ENCODE measurements at regions not wholly inside any gene's neighbourhood (a gene's known extent, or its start where the extent isn't known, plus 50 kb on each side); places are given as distances from the start of the nearest gene placed in this dataset.

DNA sequence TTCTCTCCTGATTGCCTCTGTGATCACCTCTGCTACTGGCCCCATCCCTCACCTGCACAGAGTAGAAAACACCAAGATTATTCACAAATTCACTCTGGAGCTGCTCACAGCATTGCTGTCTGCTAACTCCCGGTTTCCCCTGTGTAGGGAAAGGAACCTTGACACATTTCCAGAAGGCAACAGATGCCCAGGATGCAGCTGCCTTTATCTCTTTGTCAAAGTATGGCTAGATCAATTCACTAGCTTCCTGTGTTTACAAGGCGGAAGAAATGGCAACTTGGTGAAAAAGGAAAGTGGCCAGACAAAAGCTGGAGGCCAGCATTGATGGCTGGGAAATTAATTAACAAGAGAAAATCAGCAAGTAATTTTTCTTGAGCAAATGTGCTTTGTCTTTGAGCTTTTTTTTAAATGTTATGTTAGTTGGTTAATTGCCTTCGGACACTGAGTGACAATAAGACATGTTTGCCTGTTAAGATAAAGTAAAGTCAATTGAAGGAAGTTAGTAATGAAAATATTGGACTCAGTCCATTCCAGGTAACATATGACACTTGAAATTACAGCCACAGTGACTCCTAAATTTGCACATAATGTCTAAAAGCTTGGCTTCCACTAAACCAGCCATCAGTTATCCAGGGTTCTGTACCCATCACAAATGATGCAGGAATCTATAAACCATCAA, 394.6 kb upstream of the IL12A start:
- H3K36me3 ChIP-seq (ENCODE audit: control insufficient read depth in 1 of 2, insufficient read depth in 2 of 2, low read length in 1 of 2) = no peaks in the 10 kb centered on the region
- intact Hi-C loops (cut with DNase I) = no loop called here
- peaks cover 0 to 3% of the 10 kb centered on the region in 2 donors for H3K27me3 ChIP-seq (ENCODE audit: control insufficient read depth in 1 of 2, insufficient read depth in 2 of 2, low read length in 1 of 2)
- H3K9me3 ChIP-seq (ENCODE audit: control insufficient read depth, low read length) = peaks cover 2% of the 10 kb centered on the region
- ATAC-seq (ENCODE audit: low FRiP score) = no peak
- H3K27ac ChIP-seq (ENCODE audit: low read depth in 1 of 2, low read length in 2 of 2) = no peak overlapping the region
- 53% methylated on average over 3 of the region's 3 CpGs for WGBS, 2 donors
- DNase-seq = no peak
- no peak overlapping the region for H3K4me3 ChIP-seq (ENCODE audit: low read length in 2 of 2)
- no peaks in the 10 kb centered on the region for H3K4me1 ChIP-seq (ENCODE audit: control insufficient read depth in 1 of 2, insufficient read depth in 2 of 2, low read length in 2 of 2)

- no peak for ATAC-seq (ENCODE audit: low FRiP score)
- Histone ChIP-seq H3K36me3 (ENCODE audit: control insufficient read depth in 1 of 2, insufficient read depth in 2 of 2, low read length in 1 of 2) (no peaks in the 10 kb centered on the region), H3K27ac (ENCODE audit: low read depth in 1 of 2, low read length in 2 of 2) (no peak overlapping the region), H3K4me3 (ENCODE audit: low read length in 2 of 2) (no peak overlapping the region), H3K27me3 (ENCODE audit: control insufficient read depth in 1 of 2, insufficient read depth in 2 of 2, low read length in 1 of 2) (no peaks in the 10 kb centered on the region), H3K9me3 (ENCODE audit: control insufficient read depth, low read length) (peaks cover 4% of the 10 kb centered on the region), H3K4me1 (ENCODE audit: control insufficient read depth in 1 of 2, insufficient read depth in 2 of 2, low read length in 2 of 2) (peaks cover 0 to 2% of the 10 kb centered on the region in 2 donors)
- no peak for DNase-seq
- intact Hi-C loops (cut with DNase I) = no loop called here
These were observed 388.3 kb upstream of the IL12A start for GRCh38 chr3:159600291-159600690.

DNA sequence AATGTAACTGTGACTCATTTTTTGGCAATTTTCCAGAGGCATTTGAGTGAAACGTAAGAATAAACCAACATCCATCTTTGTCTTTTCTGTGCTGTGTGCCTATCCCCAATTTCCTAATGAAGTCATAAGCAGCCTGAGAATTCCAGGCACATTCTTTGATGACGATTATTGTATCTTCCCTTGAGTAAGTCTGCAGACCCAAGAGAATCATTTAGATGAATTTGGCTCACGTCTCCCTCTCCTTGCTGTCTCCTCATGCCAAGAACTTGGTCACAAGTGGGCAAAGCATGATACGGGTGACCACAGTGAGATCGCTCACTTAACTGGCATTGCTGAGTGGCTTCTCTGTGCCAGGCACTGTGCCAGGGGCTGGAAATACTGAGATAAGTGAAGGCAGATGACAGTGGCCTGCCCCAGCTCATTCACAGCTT, 384.5 kb upstream of the IL12A start:
- DNase-seq = no peak
- peaks cover 0 to 2% of the 10 kb centered on the region in 2 donors for H3K4me1 ChIP-seq (ENCODE audit: control insufficient read depth in 1 of 2, insufficient read depth in 2 of 2, low read length in 2 of 2)
- H3K27ac ChIP-seq (ENCODE audit: low read depth in 1 of 2, low read length in 2 of 2) = no peak overlapping the region
- H3K27me3 ChIP-seq (ENCODE audit: control insufficient read depth in 1 of 2, insufficient read depth in 2 of 2, low read length in 1 of 2) = no peaks in the 10 kb centered on the region
- peaks cover 4% of the 10 kb centered on the region for H3K9me3 ChIP-seq (ENCODE audit: control insufficient read depth, low read length)
- no peak overlapping the region for H3K4me3 ChIP-seq (ENCODE audit: low read length in 2 of 2)
- ATAC-seq (ENCODE audit: low FRiP score) = no peak
- H3K36me3 ChIP-seq (ENCODE audit: control insufficient read depth in 1 of 2, insufficient read depth in 2 of 2, low read length in 1 of 2) = no peaks in the 10 kb centered on the region
- intact Hi-C loops (cut with DNase I) = no loop called here
- WGBS, 2 donors = 4 to 8% methylated on average over 5 of the region's 5 CpGs

GRCh38 chr3:159605101-159605500, 383.5 kb upstream of the IL12A start:
- H3K36me3 ChIP-seq (ENCODE audit: control insufficient read depth in 1 of 2, insufficient read depth in 2 of 2, low read length in 1 of 2) = no peaks in the 10 kb centered on the region
- no peak for DNase-seq
- no peak for ATAC-seq (ENCODE audit: low FRiP score)

GRCh38 chr3:159605776-159606175, 382.9 kb upstream of the IL12A start:
- no peaks in the 10 kb centered on the region for H3K36me3 ChIP-seq (ENCODE audit: control insufficient read depth in 1 of 2, insufficient read depth in 2 of 2, low read length in 1 of 2)
- peaks cover 0 to 2% of the 10 kb centered on the region in 2 donors for H3K4me1 ChIP-seq (ENCODE audit: control insufficient read depth in 1 of 2, insufficient read depth in 2 of 2, low read length in 2 of 2)
- intact Hi-C loops (cut with DNase I) = no loop called here
- H3K27me3 ChIP-seq (ENCODE audit: control insufficient read depth in 1 of 2, insufficient read depth in 2 of 2, low read length in 1 of 2) = no peaks in the 10 kb centered on the region
- no peak for DNase-seq
- H3K9me3 ChIP-seq (ENCODE audit: control insufficient read depth, low read length) = peaks cover 4% of the 10 kb centered on the region
- H3K27ac ChIP-seq (ENCODE audit: low read depth in 1 of 2, low read length in 2 of 2) = no peak overlapping the region
- H3K4me3 ChIP-seq (ENCODE audit: low read length in 2 of 2) = no peak overlapping the region
- 72 to 80% methylated on average over 5 of the region's 5 CpGs for WGBS, 2 donors
- no peak for ATAC-seq (ENCODE audit: low FRiP score)

More at GRCh38 chr3:159605101-159605500, 383.5 kb upstream of the IL12A start:
- intact Hi-C loops (cut with DNase I) = no loop called here
- H3K4me3 ChIP-seq (ENCODE audit: low read length in 2 of 2) = no peak overlapping the region
- no peaks in the 10 kb centered on the region for H3K27me3 ChIP-seq (ENCODE audit: control insufficient read depth in 1 of 2, insufficient read depth in 2 of 2, low read length in 1 of 2)
- peaks cover 0 to 2% of the 10 kb centered on the region in 2 donors for H3K4me1 ChIP-seq (ENCODE audit: control insufficient read depth in 1 of 2, insufficient read depth in 2 of 2, low read length in 2 of 2)
- 94 to 97% methylated on average over 3 of the region's 3 CpGs for WGBS, 2 donors
- no peak overlapping the region for H3K27ac ChIP-seq (ENCODE audit: low read depth in 1 of 2, low read length in 2 of 2)
- H3K9me3 ChIP-seq (ENCODE audit: control insufficient read depth, low read length) = peaks cover 4% of the 10 kb centered on the region

DNA sequence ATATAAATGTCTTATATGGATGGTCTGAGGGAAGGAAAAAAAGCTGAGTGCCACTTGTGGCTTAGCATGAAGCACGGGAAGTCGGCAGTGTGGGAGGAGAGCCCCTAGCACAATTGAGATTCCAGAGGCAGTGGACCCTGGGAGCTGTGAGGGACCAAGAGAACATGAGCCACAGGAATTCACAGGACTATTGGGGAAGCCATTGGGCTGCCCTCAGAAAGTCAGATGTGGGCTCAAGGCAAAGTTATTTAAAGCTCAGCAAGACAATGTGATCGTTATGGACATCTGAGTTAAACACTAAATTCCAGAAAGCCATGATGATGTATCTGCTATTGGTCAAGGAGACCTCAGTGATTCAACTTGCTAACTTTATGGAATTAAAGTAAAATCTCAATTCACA, 380.8 kb upstream of the IL12A start:
- 72 to 81% methylated on average over 3 of the region's 3 CpGs for WGBS, 2 donors
- H3K27ac ChIP-seq (ENCODE audit: low read depth in 1 of 2, low read length in 2 of 2) = no peak overlapping the region
- H3K36me3 ChIP-seq (ENCODE audit: control insufficient read depth in 1 of 2, insufficient read depth in 2 of 2, low read length in 1 of 2) = no peaks in the 10 kb centered on the region
- no peak for ATAC-seq (ENCODE audit: low FRiP score)
- H3K4me1 ChIP-seq (ENCODE audit: control insufficient read depth in 1 of 2, insufficient read depth in 2 of 2, low read length in 2 of 2) = peaks cover 0 to 2% of the 10 kb centered on the region in 2 donors
- no peak overlapping the region for H3K4me3 ChIP-seq (ENCODE audit: low read length in 2 of 2)
- DNase-seq = no peak
- H3K9me3 ChIP-seq (ENCODE audit: control insufficient read depth, low read length) = peaks cover 1% of the 10 kb centered on the region
- H3K27me3 ChIP-seq (ENCODE audit: control insufficient read depth in 1 of 2, insufficient read depth in 2 of 2, low read length in 1 of 2) = no peaks in the 10 kb centered on the region
- intact Hi-C loops (cut with DNase I) = no loop called here

- intact Hi-C loops (cut with DNase I) = no loop called here
- DNase-seq = no peak
These were observed 380.3 kb upstream of the IL12A start for GRCh38 chr3:159608311-159608710.

DNA sequence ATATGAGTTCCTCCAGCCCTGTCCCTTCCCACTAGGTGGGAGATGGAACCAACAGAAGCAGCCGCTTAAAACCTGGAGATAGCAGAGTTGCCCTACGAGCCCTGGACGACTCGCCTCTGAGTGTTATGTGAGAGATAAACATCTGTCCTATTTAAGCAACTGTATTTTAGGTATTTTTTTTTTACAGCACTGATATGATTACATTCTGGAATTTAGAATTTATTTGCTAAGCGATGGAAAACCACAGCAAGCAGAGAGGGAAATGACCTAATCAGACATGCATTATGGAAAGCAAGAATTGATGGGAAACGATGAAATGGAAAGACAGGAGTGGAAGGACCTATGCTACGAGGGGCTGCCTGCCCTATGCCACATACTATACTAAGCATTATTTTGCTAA, 379.0 kb upstream of the IL12A start:
- Histone ChIP-seq H3K27me3 (ENCODE audit: control insufficient read depth in 1 of 2, insufficient read depth in 2 of 2, low read length in 1 of 2) (no peaks in the 10 kb centered on the region), H3K9me3 (ENCODE audit: control insufficient read depth, low read length) (no peaks in the 10 kb centered on the region), H3K27ac (ENCODE audit: low read depth in 1 of 2, low read length in 2 of 2) (no peak overlapping the region), H3K4me3 (ENCODE audit: low read length in 2 of 2) (no peak overlapping the region), H3K36me3 (ENCODE audit: control insufficient read depth in 1 of 2, insufficient read depth in 2 of 2, low read length in 1 of 2) (no peaks in the 10 kb centered on the region), H3K4me1 (ENCODE audit: control insufficient read depth in 1 of 2, insufficient read depth in 2 of 2, low read length in 2 of 2) (no peaks in the 10 kb centered on the region)
- WGBS, 2 donors = 76 to 84% methylated on average over 7 of the region's 7 CpGs
- no peak for ATAC-seq (ENCODE audit: low FRiP score)
- intact Hi-C loops (cut with DNase I) = no loop called here
- DNase-seq = no peak

More at GRCh38 chr3:159608311-159608710, 380.3 kb upstream of the IL12A start:
- no peak overlapping the region for H3K4me3 ChIP-seq (ENCODE audit: low read length in 2 of 2)
- no peaks in the 10 kb centered on the region for H3K9me3 ChIP-seq (ENCODE audit: control insufficient read depth, low read length)
- no peak for ATAC-seq (ENCODE audit: low FRiP score)
- no peaks in the 10 kb centered on the region for H3K27me3 ChIP-seq (ENCODE audit: control insufficient read depth in 1 of 2, insufficient read depth in 2 of 2, low read length in 1 of 2)
- no peak overlapping the region for H3K27ac ChIP-seq (ENCODE audit: low read depth in 1 of 2, low read length in 2 of 2)
- WGBS, 2 donors = 65 to 71% methylated on average over 3 of the region's 3 CpGs
- peaks cover 0 to 2% of the 10 kb centered on the region in 2 donors for H3K4me1 ChIP-seq (ENCODE audit: control insufficient read depth in 1 of 2, insufficient read depth in 2 of 2, low read length in 2 of 2)
- no peaks in the 10 kb centered on the region for H3K36me3 ChIP-seq (ENCODE audit: control insufficient read depth in 1 of 2, insufficient read depth in 2 of 2, low read length in 1 of 2)

- H3K36me3 ChIP-seq (ENCODE audit: control insufficient read depth in 1 of 2, insufficient read depth in 2 of 2, low read length in 1 of 2) = no peaks in the 10 kb centered on the region
- H3K4me3 ChIP-seq (ENCODE audit: low read length in 2 of 2) = no peak overlapping the region
- peak; percentile 64 for ATAC-seq (ENCODE audit: low FRiP score)
- intact Hi-C loops (cut with DNase I) = loop anchor here (1.0 to 5.0 kb wide), 4 partner anchors 146 to 391 kb away; no protein-coding TSS in a partner anchor
- H3K27ac ChIP-seq (ENCODE audit: low read depth in 1 of 2, low read length in 2 of 2) = no peak overlapping the region
- 35 to 36% methylated on average over 7 of the region's 7 CpGs for WGBS, 2 donors
- H3K4me1 ChIP-seq (ENCODE audit: control insufficient read depth in 1 of 2, insufficient read depth in 2 of 2, low read length in 2 of 2) = peaks cover 0 to 1% of the 10 kb centered on the region in 2 donors
- peak; percentile 53 to 83 for DNase-seq
- H3K9me3 ChIP-seq (ENCODE audit: control insufficient read depth, low read length) = no peaks in the 10 kb centered on the region
- H3K27me3 ChIP-seq (ENCODE audit: control insufficient read depth in 1 of 2, insufficient read depth in 2 of 2, low read length in 1 of 2) = no peaks in the 10 kb centered on the region
These were observed 372.3 kb upstream of the IL12A start for GRCh38 chr3:159616234-159616825.
